Effector memory CD8-positive, alpha-beta T cell (primary cell): ENCODE measurements at regions not wholly inside any gene's neighbourhood (a gene's known extent, or its start where the extent isn't known, plus 50 kb on each side); places are given as distances from the start of the nearest gene placed in this dataset.

Source experiments
- ATAC-seq: fragments of 150-1000 bp; cut with Tn5 transposase; replicated peaks from 2 replicates; pipeline ENCODE4 v1.10.0; 2021; ENCODE audit warnings: mild to moderate bottlenecking, moderate library complexity
- DNase-seq, 3 experiments: peaks; one replicate each; pipeline ENCODE4 v3.0.0; 2021
- H3K27ac Mint-ChIP-seq, 2 donors: one replicate each; pipeline ENCODE4 v1.8.0; 2022; ENCODE audit warnings: mild to moderate bottlenecking in 2 of 2, mixed read lengths in 2 of 2, moderate library complexity in 2 of 2
- H3K27me3 Mint-ChIP-seq, 2 donors: one replicate each; pipeline ENCODE4 v1.8.0; 2022; ENCODE audit warnings: mixed read lengths in 2 of 2
- H3K36me3 Mint-ChIP-seq: one replicate; pipeline ENCODE4 v1.8.0; 2022; ENCODE audit warnings: mild to moderate bottlenecking, moderate library complexity, mixed read lengths; ENCODE audit not compliant: insufficient read depth
- H3K4me1 Mint-ChIP-seq, 2 donors: one replicate each; pipeline ENCODE4 v1.8.0; 2022; ENCODE audit warnings: low read depth in 2 of 2, mixed read lengths in 2 of 2
- H3K4me3 Mint-ChIP-seq, 2 donors: one replicate each; pipeline ENCODE4 v1.8.0; 2022; ENCODE audit warnings: mild to moderate bottlenecking in 2 of 2, mixed read lengths in 2 of 2, moderate library complexity in 2 of 2
- H3K9me3 Mint-ChIP-seq, 2 donors: one replicate each; pipeline ENCODE4 v1.8.0; 2022; ENCODE audit warnings: mixed read lengths in 2 of 2

DNA sequence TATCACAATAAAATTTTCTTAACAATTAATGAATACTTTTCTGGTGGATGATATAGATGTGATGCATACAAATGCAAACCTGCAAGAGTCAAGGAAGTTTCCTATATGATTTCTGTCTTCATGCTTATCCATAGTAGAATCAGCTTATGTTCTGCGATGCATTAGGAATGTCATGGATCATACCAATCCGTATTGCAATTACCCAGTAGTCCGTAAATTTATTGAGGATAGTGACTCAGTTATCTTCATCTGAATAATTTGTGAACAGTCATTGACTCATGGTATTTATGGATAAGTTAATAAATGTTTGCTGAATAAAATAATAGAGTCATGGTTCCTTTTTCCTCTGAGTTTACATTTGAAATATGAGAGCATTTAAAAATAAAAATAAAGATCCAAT, 483.4 kb downstream of the LRFN5 start:
- peaks cover 3 to 8% of the 10 kb centered on the region in 2 donors for H3K9me3 Mint-ChIP-seq
- H3K27me3 Mint-ChIP-seq: no peaks in the 10 kb centered on the region

DNA sequence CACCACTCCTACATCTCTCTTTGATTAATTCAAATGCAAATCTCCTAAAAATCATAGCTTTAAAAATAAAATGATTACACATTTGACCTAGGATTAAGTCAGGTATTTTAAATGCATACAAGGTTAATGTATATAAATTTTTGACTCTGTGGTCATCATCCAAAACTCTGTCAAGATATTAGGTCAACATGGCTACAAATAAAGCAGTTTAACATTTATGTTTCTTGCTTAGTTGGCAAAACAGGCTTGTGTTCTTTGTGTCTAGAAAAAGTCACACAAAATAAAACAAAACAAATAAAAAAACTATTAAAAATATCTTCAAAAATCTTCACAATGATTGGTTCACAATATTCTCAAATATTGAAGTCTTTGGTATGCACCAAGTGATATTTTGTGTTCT, 473.2 kb downstream of the LRFN5 start:
- no peaks in the 10 kb centered on the region for H3K36me3 Mint-ChIP-seq
- ATAC-seq (no peak), DNase-seq (no peak)
- peaks cover 6 to 12% of the 10 kb centered on the region in 2 donors for H3K9me3 Mint-ChIP-seq
- no peak overlapping the region for H3K4me3 Mint-ChIP-seq
- no peaks in the 10 kb centered on the region for H3K27me3 Mint-ChIP-seq
- H3K27ac Mint-ChIP-seq: no peak overlapping the region
- no peaks in the 10 kb centered on the region for H3K4me1 Mint-ChIP-seq

More for the DNA sequence above, 483.4 kb downstream of the LRFN5 start:
- no peak for ATAC-seq
- no peak overlapping the region for H3K27ac Mint-ChIP-seq
- no peak overlapping the region for H3K4me3 Mint-ChIP-seq
- DNase-seq: no peak
- H3K4me1 Mint-ChIP-seq: no peaks in the 10 kb centered on the region
- no peaks in the 10 kb centered on the region for H3K36me3 Mint-ChIP-seq

DNA sequence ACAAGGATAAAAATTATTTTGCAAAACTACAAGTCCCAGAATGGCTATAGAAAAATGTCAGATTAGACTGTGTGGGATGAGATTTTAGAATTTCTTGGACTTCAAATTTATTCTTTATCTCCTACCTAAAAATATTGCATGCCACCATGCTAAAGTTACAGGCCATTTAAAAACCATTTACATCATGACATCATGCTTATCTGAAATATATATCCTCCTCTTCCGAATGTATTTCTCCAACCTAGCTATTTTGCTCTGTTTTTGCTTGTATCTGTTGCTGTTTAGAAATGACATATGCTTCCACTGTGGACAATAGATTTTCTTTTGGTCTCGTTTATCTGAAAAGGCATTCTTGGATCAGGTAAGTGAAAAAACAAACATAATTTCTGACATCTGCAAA, 471.7 kb downstream of the LRFN5 start:
- peaks cover 3 to 12% of the 10 kb centered on the region in 2 donors for H3K9me3 Mint-ChIP-seq
- no peaks in the 10 kb centered on the region for H3K4me1 Mint-ChIP-seq
- no peak overlapping the region for H3K27ac Mint-ChIP-seq
- no peaks in the 10 kb centered on the region for H3K27me3 Mint-ChIP-seq
- no peak for ATAC-seq
- DNase-seq: no peak
- H3K4me3 Mint-ChIP-seq: no peak overlapping the region
- H3K36me3 Mint-ChIP-seq: no peaks in the 10 kb centered on the region

DNA sequence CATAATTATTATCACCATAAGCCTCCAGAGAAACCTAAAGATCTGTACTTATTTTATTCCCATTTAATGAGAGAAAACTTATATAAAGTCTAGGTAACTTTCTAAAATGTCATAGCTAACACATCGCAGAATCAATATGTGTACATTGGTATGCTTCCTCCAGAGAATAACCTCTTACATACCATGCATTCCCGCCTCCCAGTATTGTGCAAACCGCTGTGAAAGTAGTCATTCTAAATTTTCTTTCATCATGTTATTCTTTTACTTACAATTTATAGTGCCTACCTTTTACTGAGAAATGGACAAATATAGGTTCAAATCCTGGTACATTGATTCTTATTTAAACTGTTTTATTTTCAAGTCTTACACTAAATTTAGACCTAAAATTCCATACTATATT, 463.4 kb downstream of the LRFN5 start:
- H3K9me3 Mint-ChIP-seq: peaks cover 1 to 13% of the 10 kb centered on the region in 2 donors
- no peaks in the 10 kb centered on the region for H3K4me1 Mint-ChIP-seq
- DNase-seq (no peak), ATAC-seq (no peak)
- H3K36me3 Mint-ChIP-seq: no peaks in the 10 kb centered on the region
- H3K27me3 Mint-ChIP-seq: no peaks in the 10 kb centered on the region
- H3K4me3 Mint-ChIP-seq: no peak overlapping the region
- H3K27ac Mint-ChIP-seq: no peak overlapping the region

DNA sequence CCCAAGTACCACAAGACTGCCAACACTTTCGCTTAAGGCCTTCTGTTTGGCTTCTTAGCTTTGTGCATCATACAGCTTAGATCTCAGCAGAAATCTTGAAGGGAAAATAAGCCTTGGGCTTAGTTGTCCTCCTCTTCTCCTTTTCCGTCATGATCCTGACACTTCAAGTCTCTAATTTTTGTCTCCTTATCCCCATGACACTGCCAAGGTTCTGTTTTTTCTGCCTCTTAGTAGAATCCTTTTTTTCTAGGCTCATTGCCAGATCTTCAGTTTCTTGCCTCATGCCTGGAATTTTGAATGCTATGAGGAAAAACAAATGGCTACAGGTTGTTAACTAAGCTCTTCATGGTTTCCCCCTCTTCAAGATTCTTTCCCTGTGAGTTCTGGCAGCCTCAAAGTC, 450.4 kb downstream of the LRFN5 start:
- H3K4me1 Mint-ChIP-seq: no peaks in the 10 kb centered on the region
- H3K27ac Mint-ChIP-seq: no peak overlapping the region
- no peak for DNase-seq
- peaks cover 0 to 1% of the 10 kb centered on the region in 2 donors for H3K9me3 Mint-ChIP-seq
- ATAC-seq: no peak
- H3K36me3 Mint-ChIP-seq: no peaks in the 10 kb centered on the region
- no peaks in the 10 kb centered on the region for H3K27me3 Mint-ChIP-seq
- H3K4me3 Mint-ChIP-seq: no peak overlapping the region

DNA sequence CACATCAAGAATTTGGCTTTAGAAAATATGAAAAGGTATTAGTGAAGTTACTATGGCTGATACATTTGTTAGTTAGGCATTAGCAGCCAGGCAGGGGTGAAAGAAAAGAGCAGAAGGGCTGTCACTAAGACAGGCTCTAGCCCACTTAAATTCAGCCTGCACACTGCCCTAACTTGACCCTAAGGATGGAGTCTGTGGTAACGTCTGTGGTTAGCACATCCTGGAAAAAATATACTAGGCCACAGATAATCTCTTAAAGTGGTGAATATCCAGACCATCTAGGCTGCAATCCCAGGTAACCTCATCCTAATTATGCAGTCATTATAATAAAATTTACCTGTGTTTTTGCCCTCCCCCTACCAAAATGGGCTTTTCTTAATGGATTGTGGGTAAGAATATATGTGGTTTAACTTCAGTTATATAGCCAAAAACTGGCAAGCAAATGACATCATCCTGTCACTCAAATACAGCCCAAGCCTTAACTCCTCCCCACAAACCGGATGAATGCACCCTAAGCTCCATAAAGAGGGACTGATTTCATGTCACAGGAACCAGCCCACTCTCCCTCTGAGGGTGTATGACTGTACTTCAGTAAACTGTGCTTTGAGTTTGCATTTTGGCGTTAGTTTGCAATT, 440.9 kb downstream of the LRFN5 start:
- Mint-ChIP-seq H3K9me3 (peaks cover 2 to 7% of the 10 kb centered on the region in 2 donors), H3K27ac (no peak overlapping the region), H3K36me3 (no peaks in the 10 kb centered on the region), H3K4me1 (no peaks in the 10 kb centered on the region), H3K4me3 (no peak overlapping the region), H3K27me3 (no peaks in the 10 kb centered on the region)
- ATAC-seq (no peak), DNase-seq (no peak)

DNA sequence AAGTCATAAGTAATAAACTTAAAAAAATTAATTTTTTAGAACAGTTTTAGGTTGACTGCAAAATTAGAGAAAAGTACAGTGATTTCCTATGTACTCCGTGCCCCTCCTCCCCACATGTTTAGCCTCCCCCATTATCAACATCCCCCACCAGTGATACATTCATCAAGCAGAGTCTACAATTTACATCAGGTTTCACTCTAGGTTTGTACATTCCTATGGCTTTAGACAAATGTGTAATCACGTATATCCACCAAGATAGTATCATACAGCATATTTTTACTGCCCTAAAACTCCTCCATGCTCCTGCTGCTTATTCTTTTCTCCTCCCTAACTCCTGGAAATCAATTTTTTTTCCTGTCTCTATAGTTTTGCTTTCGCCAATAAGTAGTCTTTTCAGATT, 438.7 kb downstream of the LRFN5 start:
- Mint-ChIP-seq H3K36me3 (no peaks in the 10 kb centered on the region), H3K4me1 (no peaks in the 10 kb centered on the region), H3K9me3 (peaks cover 4 to 8% of the 10 kb centered on the region in 2 donors), H3K27ac (no peak overlapping the region), H3K4me3 (no peak overlapping the region), H3K27me3 (no peaks in the 10 kb centered on the region)
- no peak for ATAC-seq
- no peak for DNase-seq

DNA sequence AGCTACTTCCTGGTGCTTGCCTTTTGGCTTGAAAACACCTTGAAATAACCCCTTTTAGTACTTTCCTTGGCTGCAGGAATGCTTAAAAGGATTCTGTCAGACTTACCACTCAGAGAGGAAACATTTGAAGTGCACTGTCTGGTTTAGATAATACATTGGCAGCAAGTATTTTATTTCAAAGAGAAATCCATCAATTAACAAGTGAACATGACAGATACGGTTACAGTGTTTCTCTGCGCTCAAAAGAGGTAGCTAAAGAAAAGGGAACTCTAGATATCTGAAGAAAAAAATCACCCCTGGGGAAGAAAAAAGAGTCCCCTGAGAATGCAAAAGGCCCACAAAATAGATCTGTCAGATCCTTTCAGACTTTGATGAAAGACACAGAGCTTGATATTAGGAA, 421.9 kb downstream of the LRFN5 start:
- Mint-ChIP-seq H3K9me3 (peaks cover 0 to 7% of the 10 kb centered on the region in 2 donors), H3K4me3 (no peak overlapping the region), H3K36me3 (no peaks in the 10 kb centered on the region), H3K27me3 (no peaks in the 10 kb centered on the region), H3K4me1 (no peaks in the 10 kb centered on the region), H3K27ac (no peak overlapping the region)
- ATAC-seq (no peak), DNase-seq (no peak)

DNA sequence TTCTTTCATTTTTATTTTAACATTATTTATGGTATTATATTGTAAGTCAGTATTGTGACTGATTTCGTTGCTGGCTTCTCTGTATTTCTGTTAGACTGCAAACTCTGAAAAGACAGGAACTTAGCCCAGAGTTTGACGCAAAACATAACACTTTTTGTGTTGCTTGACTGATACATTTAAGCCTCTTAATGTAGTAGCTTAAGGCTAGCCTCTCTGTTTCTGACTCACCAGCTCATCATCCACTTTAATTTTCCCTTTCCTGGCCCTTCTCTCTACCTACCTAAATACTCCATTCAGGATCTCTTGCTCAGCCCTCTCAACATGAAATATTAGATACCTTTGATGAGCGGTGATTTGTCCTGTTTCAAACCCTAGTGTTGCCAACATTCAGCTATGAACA, 420.6 kb downstream of the LRFN5 start:
- H3K27ac Mint-ChIP-seq: no peak overlapping the region
- H3K9me3 Mint-ChIP-seq: peaks cover 0 to 7% of the 10 kb centered on the region in 2 donors
- no peak for ATAC-seq

DNA sequence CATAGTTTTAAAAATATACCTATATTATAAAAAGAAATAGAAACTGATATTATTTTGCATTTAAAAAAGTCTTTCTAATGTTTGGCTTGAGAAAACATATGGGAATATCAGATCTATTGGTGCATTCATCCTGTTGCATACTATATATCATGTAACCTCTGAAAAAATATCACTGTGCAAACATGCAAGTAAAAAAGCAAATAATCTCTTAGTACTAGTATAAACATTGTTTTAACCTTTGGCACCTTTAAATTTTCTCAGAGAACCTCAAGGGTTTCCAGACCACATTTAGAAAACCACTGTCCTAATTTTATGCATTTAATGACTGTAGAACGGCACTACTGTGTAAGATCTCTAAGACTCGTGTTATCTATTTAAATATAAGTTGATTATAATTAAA, 416.8 kb downstream of the LRFN5 start:
- no peak for ATAC-seq
- H3K4me1 Mint-ChIP-seq: no peaks in the 10 kb centered on the region
- H3K27ac Mint-ChIP-seq: no peak overlapping the region
- H3K36me3 Mint-ChIP-seq: no peaks in the 10 kb centered on the region
- peaks cover 7 to 8% of the 10 kb centered on the region in 2 donors for H3K9me3 Mint-ChIP-seq
- DNase-seq: no peak
- no peak overlapping the region for H3K4me3 Mint-ChIP-seq
- no peaks in the 10 kb centered on the region for H3K27me3 Mint-ChIP-seq

More for the DNA sequence above, 420.6 kb downstream of the LRFN5 start:
- no peaks in the 10 kb centered on the region for H3K36me3 Mint-ChIP-seq
- no peaks in the 10 kb centered on the region for H3K27me3 Mint-ChIP-seq
- H3K4me1 Mint-ChIP-seq: no peaks in the 10 kb centered on the region
- no peak overlapping the region for H3K4me3 Mint-ChIP-seq
- no peak for DNase-seq

DNA sequence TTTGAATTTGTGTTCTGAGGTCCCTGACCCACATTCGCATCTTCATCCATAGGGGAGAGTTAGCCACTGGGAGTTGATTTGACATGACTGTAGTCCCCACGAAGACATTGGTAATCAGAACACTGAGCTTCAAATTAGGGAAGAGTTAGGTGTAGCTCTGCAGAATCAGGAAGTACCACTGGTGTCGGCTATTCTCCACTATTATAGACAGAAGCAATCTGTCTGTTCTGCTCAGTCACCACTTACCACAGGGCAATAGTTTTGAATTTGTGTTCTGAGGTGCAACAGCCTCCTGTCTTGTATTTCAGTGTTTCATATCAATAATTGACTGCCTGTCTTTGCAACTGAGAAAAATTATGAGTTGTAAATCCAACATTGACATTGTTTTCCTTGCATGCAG, 407.6 kb downstream of the LRFN5 start:
- H3K4me1 Mint-ChIP-seq: no peaks in the 10 kb centered on the region
- ATAC-seq: no peak
- H3K4me3 Mint-ChIP-seq: no peak overlapping the region
- H3K9me3 Mint-ChIP-seq: peaks cover 7 to 8% of the 10 kb centered on the region in 2 donors
- H3K27ac Mint-ChIP-seq: no peak overlapping the region
- no peak for DNase-seq
- no peaks in the 10 kb centered on the region for H3K36me3 Mint-ChIP-seq
- H3K27me3 Mint-ChIP-seq: no peaks in the 10 kb centered on the region

DNA sequence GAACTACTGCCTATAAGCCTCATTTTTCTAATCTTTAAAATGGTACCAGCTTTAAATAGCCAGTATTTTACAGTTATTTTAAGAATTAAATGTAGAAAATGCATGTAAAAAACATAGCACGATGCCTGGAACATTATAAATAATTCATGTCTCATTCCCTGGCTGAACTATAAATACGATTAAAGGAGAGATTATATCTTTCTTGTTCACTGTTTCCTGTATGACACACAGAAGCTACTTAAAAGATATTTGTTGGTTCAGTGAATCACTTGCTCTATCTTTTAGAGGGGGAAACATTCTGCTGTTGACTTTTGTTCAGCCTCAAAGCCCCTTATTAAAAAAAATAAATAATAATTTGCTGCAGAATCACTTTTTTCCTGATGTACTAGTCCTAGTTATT, 406.9 kb downstream of the LRFN5 start:
- Mint-ChIP-seq H3K4me3 (no peak overlapping the region), H3K9me3 (peaks cover 7 to 8% of the 10 kb centered on the region in 2 donors), H3K4me1 (no peaks in the 10 kb centered on the region), H3K27me3 (no peaks in the 10 kb centered on the region), H3K27ac (no peak overlapping the region), H3K36me3 (no peaks in the 10 kb centered on the region)
- ATAC-seq (no peak), DNase-seq (no peak)

DNA sequence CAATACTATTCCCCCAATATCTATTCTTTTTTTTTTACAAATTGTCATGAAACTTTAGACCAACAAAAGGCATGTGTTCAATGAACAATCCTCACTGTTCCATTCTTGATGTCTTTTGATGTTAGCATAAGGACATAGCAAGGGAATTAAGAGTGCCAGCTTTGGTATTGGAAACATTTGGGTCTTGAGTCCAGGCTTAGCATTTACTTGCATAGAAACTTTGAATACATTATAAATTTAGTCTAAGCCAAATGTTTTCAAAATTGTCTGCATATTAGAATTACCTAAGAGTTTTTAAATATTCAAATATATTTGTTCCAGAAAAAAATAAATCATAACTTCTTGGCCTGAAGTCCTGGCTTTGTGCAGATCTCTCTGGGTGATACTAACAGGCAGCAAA, 406.5 kb downstream of the LRFN5 start:
- H3K4me1 Mint-ChIP-seq: no peaks in the 10 kb centered on the region
- H3K27me3 Mint-ChIP-seq: no peaks in the 10 kb centered on the region
- no peak overlapping the region for H3K4me3 Mint-ChIP-seq
- DNase-seq (no peak), ATAC-seq (no peak)
- no peaks in the 10 kb centered on the region for H3K36me3 Mint-ChIP-seq
- H3K9me3 Mint-ChIP-seq: peaks cover 7 to 8% of the 10 kb centered on the region in 2 donors
- H3K27ac Mint-ChIP-seq: no peak overlapping the region

DNA sequence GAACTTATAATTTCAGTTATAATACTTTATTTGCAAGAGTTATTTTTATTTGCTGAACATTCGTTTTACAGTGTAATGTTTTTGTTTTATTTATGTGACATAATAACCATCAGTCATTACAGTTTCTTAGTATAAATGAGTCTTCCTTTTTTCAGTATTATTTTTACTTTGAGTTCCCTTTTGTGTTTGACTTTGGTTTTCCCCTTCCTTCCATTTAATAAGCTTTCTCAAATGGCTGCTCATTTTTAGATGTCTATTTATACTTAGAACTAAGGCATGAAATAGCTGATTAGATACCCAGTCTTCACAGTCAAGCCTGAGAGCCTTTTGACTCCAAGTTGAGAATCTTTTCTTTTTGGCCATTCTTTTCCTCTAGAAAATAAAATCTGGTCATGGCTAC, 404.5 kb downstream of the LRFN5 start:
- Mint-ChIP-seq H3K9me3 (peaks cover 4 to 8% of the 10 kb centered on the region in 2 donors), H3K27me3 (no peaks in the 10 kb centered on the region), H3K4me3 (no peak overlapping the region), H3K4me1 (no peaks in the 10 kb centered on the region), H3K36me3 (no peaks in the 10 kb centered on the region), H3K27ac (no peak overlapping the region)
- no peak for ATAC-seq
- DNase-seq: no peak

DNA sequence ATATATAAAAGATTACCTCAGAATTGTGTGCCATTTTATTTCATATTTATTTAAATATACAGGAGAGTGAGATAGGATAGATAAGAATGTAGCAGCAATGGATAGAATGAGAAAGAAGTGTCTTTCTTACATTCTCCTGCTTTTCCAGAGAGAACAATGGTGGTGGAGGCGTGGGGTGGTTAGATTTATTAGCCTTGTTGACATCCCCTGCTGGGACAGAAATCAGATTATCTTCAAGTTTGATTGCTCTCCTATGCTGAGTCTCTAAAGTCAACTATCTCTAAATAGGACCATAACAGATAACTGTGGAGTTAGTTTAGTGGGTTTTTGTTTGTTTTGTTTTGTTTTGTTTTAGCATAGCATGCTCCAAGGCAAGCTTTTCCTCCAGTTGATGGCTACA, 397.6 kb downstream of the LRFN5 start:
- no peaks in the 10 kb centered on the region for H3K4me1 Mint-ChIP-seq
- ATAC-seq: no peak

More for the DNA sequence above, 397.6 kb downstream of the LRFN5 start:
- Mint-ChIP-seq H3K4me3 (no peak overlapping the region), H3K9me3 (no peaks in the 10 kb centered on the region), H3K27ac (no peak overlapping the region), H3K36me3 (no peaks in the 10 kb centered on the region), H3K27me3 (no peaks in the 10 kb centered on the region)
- no peak for DNase-seq
